RWPE1 (cell line): ENCODE measurements at regions not wholly inside any gene's neighbourhood (a gene's known extent, or its start where the extent isn't known, plus 50 kb on each side); places are given as distances from the start of the nearest gene placed in this dataset.

Source experiments
- CTCF ChIA-PET: fragments of 350-600 bp; sonication (Branson Sonifier 250); formaldehyde crosslinking; extraction: SDS; loops from one replicate; lab custom pipeline; 2021; lab: Yijun Ruan, JAX
- POLR2A ChIA-PET: fragments of 400-600 bp; formaldehyde crosslinking; extraction: SDS; loops from one replicate; lab custom pipeline; 2020; ENCODE audit warnings: antibody characterized with exemption; ENCODE audit not compliant: low non-redundant PET; lab: Yijun Ruan, JAX
- DNase-seq: peaks from one replicate; pipeline ENCODE4 v3.0.0; 2012; ENCODE audit warnings: low spot score
- H3K27ac ChIP-seq: fragments of 450-650 bp; 2 replicates; pipeline ENCODE4 v1.5.1; 2017
- TF ChIP-seq, protein P1 (sequence below): fragments of 450-650 bp; conservative IDR thresholded peaks from 2 replicates; pipeline ENCODE4 v1.5.1; 2017; ENCODE audit warnings: low read depth, mild to moderate bottlenecking

- DNase-seq: no peak
- ChIA-PET POLR2A (no interaction called here), CTCF (no interaction called here)
- TF ChIP-seq, protein P1, sequence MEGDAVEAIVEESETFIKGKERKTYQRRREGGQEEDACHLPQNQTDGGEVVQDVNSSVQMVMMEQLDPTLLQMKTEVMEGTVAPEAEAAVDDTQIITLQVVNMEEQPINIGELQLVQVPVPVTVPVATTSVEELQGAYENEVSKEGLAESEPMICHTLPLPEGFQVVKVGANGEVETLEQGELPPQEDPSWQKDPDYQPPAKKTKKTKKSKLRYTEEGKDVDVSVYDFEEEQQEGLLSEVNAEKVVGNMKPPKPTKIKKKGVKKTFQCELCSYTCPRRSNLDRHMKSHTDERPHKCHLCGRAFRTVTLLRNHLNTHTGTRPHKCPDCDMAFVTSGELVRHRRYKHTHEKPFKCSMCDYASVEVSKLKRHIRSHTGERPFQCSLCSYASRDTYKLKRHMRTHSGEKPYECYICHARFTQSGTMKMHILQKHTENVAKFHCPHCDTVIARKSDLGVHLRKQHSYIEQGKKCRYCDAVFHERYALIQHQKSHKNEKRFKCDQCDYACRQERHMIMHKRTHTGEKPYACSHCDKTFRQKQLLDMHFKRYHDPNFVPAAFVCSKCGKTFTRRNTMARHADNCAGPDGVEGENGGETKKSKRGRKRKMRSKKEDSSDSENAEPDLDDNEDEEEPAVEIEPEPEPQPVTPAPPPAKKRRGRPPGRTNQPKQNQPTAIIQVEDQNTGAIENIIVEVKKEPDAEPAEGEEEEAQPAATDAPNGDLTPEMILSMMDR: no peak
- no peak overlapping the region for H3K27ac ChIP-seq
Observed at GRCh38 chr18:46426679-46427047, 230.4 kb downstream of the LOXHD1 start.
